NCI-H1092 (cell line): ENCODE measurements at regions not wholly inside any gene's neighbourhood (a gene's known extent, or its start where the extent isn't known, plus 50 kb on each side); places are given as distances from the start of the nearest gene placed in this dataset.

ENCODE experiments used
- DNase-seq: peaks from one replicate; lab custom pipeline; 2025; lab: John Stamatoyannopoulos, UW

DNA sequence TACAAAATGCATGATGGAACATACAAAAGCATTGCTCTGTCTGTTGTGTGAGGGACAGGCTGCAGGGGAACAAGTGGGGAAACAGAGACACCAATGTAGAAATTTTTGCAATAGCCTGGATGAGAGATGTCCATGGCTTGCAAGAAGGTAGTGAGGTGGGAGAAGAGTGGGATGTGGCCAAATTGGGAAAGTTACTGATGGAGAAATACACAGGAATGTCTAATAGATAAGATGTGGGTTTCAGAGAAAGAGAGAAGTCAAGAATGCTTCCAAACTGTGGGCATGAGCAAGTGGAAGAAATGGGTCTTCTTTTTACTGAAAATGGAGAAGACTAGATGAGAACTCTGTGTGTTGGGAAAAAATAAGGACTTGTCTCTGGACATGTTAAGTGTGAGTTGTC is 592.7 kb downstream of the TNS3 start:
- no peak for DNase-seq

GRCh38 chr7:46982928-46983327 is 599.0 kb downstream of the TNS3 start:
- peak; percentile 10 for DNase-seq

GRCh38 chr7:46979439-46979838 is 602.5 kb downstream of the TNS3 start:
- no peak for DNase-seq

- DNase-seq = no peak
These were observed 606.4 kb downstream of the TNS3 start for GRCh38 chr7:46975493-46975892.

DNA sequence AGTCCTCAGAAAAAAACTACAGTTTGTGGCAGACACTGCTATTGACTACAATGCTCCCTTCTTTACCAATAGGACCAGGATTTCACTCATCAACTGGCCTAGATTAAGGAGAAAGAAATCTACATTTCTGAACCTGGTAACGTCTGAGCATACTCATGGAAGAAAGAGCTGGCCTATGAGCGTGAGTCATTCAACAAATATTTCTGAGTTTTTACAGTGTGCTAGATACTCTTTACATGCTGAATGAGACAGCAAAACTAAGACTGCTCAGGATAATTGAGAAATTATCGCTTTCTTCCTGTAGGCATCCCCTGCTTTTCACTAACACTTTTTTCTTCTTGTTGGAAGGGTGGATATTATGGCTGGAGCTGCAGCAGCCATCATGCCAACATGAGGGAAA is 609.7 kb downstream of the TNS3 start:
- no peak for DNase-seq

DNA sequence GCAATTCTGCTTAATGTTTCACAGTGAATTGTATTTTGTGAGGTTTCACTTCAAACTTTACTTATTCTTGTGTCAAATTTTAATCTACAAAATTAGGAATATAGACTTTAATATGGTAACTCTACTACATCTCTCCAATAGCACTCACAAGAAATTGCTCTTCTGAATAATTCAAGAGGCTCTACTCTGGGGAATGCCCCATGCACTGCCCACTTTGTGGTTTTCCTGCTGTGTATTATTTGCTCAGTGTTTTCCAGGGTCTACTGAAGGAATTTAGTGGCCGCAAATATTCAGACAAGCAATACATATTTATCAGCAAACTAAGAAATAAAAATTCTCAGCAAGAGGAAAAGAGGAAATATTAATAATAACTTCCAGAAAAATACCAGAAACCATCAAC is 611.4 kb downstream of the TNS3 start:
- DNase-seq = no peak

GRCh38 chr7:46970131-46970430 is 611.8 kb downstream of the TNS3 start:
- DNase-seq = no peak

GRCh38 chr7:46969303-46970130 is 612.4 kb downstream of the TNS3 start:
- DNase-seq = no peak

GRCh38 chr7:46968003-46968402 is 613.9 kb downstream of the TNS3 start:
- DNase-seq = no peak

GRCh38 chr7:46963719-46964118 is 618.2 kb downstream of the TNS3 start:
- no peak for DNase-seq

GRCh38 chr7:46960970-46961369 is 620.9 kb downstream of the TNS3 start:
- DNase-seq = no peak

GRCh38 chr7:46957195-46957594 is 624.7 kb downstream of the TNS3 start:
- no peak for DNase-seq

DNA sequence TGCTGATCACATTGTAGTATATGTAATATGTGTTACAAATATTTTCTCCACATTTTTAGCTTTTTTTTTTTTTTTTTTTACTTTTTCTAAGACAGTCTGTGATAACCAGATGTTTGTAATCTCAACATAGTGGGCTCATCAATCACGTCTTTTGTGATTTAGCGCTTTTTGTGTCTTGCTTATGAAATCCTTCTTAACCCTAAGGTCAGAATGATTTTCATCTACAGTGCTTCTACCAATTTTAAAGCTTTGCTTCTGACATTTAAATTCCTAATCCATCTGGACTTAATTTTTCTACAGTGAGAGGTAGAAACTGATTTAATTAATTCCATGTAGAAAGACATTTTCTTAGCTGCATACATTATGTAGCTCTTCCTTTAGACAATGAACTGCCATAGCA is 626.4 kb downstream of the TNS3 start:
- DNase-seq = no peak

DNA sequence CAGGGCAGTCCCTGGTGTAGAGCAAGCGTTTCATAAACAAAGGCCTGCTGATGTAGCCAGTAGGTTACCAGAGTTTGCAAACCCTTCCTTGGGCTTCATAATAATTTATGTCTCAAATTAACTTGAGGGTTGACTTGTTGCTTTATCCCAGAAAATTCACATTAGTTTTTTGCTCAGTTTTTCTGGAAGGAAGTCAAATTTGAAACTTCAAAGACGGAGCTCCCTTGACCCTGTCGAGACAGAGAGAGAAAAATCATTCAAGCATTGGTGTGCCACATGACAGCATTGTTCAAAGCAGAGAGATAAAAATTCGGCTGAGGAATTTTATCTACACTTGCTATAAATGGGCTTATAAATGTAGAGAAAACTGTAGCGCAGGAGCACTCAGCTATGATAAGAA is 627.7 kb downstream of the TNS3 start:
- no peak for DNase-seq

DNA sequence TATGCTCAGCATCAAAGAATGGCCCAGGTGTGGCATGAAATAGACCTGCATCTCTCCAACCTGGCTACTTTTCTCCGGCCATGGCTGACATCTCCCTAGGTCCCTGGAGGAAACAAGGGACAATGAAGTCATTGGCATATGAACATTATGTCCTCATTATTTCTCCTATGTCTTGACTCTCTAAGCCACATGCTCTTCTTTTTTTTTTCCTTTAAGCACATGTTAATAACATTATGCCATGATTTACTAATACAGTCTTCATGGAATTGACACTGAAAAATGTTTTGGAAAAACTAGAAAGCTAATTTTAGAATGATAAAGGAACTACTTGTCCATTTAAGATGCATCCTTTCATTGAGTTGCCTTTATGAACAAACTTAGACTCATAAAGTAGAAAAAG is 628.9 kb downstream of the TNS3 start:
- no peak for DNase-seq

DNA sequence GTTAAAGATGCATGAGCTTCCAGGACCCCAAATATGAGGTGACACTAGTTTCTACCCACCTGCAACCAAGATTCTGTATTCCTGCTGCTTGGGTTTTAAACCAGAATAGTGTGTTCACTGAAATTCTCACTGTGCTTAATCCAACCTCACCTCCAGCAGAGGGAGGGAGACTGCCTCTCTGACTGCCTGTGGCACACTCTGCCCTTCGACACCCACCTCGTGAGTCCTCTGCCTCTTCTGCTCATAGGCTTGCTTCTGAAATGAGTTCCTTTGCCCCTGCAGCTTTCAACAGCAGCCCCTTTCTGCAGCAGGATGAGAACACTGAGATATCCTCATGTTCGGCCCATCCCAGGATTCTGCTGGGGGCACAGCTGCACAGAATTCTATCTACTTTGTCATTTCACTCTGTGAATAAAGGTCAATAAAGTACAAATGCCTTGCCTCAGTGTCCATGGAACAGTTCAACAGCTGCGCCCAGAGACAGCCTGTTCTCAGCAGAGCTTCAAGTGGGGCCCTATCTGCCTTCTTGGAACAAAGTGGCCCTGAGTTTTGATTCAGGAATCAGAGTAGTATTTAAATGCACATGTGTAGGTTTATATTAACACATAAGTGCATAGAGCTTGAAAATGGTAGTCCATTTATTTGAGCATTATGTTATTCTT is 632.5 kb downstream of the TNS3 start:
- DNase-seq = no peak

- no peak for DNase-seq
These were observed 633.2 kb downstream of the TNS3 start for GRCh38 chr7:46948716-46949115.

- DNase-seq = no peak
These were observed 636.6 kb downstream of the TNS3 start for GRCh38 chr7:46945328-46945727.

DNA sequence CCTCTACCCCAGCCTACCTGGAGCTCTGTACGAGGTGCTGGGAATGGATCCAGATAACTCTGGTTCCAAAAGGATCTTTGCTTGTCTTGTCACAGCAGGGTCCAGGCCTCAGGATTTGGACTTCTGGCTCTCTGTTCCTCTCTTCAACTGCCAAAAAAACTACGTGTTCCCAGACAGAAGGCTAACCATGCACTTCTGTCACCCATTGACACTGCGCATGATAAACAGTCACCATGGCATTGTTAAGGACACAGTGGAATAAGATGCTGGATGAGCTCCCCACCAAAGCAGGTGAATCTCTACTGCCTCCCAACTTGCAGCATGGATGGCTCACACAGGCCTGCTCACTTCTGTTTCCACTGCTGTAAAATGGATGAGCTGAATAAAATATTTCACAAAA is 637.9 kb downstream of the TNS3 start:
- DNase-seq = no peak

- DNase-seq = no peak
These were observed 639.3 kb downstream of the TNS3 start for GRCh38 chr7:46942574-46942973.

DNA sequence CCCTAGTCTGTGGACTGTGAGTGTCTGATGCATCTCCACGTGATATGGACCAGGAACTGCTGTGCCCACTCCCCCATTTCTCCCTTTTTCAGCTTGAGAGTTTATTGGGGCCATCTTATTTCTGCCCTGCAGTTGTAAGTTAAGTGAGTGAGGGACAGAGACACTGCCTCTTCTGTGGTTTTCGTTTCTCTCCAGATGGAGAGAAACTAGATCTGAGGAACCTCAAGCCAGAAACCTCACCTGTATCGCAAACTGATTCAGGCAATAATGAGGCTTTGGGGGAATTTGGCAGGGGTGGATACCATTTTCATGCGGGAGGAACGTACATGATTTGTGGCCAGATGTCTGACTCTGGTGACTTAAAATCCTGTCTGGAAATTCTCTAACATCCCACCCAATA is 641.7 kb downstream of the TNS3 start:
- no peak for DNase-seq

GRCh38 chr7:46939558-46939957 is 642.4 kb downstream of the TNS3 start:
- no peak for DNase-seq

- no peak for DNase-seq
These were observed 642.8 kb downstream of the TNS3 start for GRCh38 chr7:46939089-46939488.

DNA sequence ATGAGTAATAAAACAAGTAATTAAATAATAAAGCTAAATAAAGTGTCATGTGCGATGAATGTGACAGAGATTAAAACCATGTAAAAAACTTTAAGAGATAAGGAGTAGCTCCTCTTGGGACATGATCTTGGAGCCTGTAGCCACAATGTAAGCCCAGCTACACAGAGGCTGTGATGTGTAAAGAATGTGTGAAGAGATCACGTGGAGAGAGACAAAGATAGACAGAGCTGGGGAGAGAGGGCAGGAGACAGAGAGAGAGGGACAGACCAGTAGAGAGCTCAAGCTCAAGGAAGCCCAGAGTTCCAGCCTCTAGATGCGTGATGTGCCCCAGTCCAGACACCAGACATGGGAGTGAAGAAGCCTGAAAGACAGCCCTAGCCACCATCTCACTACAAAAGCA is 644.1 kb downstream of the TNS3 start:
- no peak for DNase-seq
